Transverse colon (tissue), 4 donors: ENCODE measurements at regions not wholly inside any gene's neighbourhood (a gene's known extent, or its start where the extent isn't known, plus 50 kb on each side); places are given as distances from the start of the nearest gene placed in this dataset.
"Not testable (repeated sequence)": the region's sequence is repeated elsewhere in the genome, so short reads cannot be mapped to it uniquely, and the experiment has no call there.

ENCODE experiments used
- DNase-seq: peaks from one replicate; pipeline ENCODE4 v3.0.0-alpha.2; 2019
- H3K27ac ChIP-seq, 4 donors: fragments of 200-600 bp; sonication (generic); 2 replicates each; pipeline ENCODE4 v1.5.1; 2016 to 2018; ENCODE audit warnings: inconsistent platforms in 4 of 4
- H3K27me3 ChIP-seq: fragments of 200-600 bp; sonication (generic); 2 replicates; pipeline ENCODE4 v1.5.1; 2017; ENCODE audit warnings: inconsistent platforms
- H3K36me3 ChIP-seq, 4 donors: fragments of 200-600 bp; sonication (generic); 2 replicates each; pipeline ENCODE4 v1.5.1; 2017 to 2019; ENCODE audit warnings: inconsistent platforms in 4 of 4
- H3K4me1 ChIP-seq, 4 donors: fragments of 200-600 bp; sonication (generic); 2 replicates each; pipeline ENCODE4 v1.5.1; 2017 to 2020; ENCODE audit warnings: inconsistent platforms in 4 of 4
- H3K4me3 ChIP-seq, 4 donors: fragments of 200-600 bp; sonication (generic); 1 replicate in 1 of 4; 2 replicates in 3 of 4; pipeline versions ENCODE4 v1.5.1 to v1.6.1; 2017 to 2019; ENCODE audit warnings: inconsistent platforms in 4 of 4
- H3K9me3 ChIP-seq, 2 donors: fragments of 200-600 bp; sonication (generic); 2 replicates each; pipeline ENCODE4 v1.5.1; 2017 to 2019; ENCODE audit warnings: inconsistent platforms in 2 of 2
- CTCF ChIP-seq, 5 experiments: fragments of 200-600 bp in 3 of 5; fragments of 450-650 bp in 2 of 5; sonication (generic) in 3 of 5; IDR thresholded peaks; 1 replicate in 2 of 5; 2 replicates in 3 of 5; pipeline ENCODE4 v1.5.1; 2016 to 2017; ENCODE audit warnings: antibody characterized with exemption in 5 of 5, inconsistent platforms in 3 of 5, mild to moderate bottlenecking in 2 of 5, moderate library complexity in 1 of 5
- EP300 ChIP-seq: sonication (generic); formaldehyde crosslinking; IDR thresholded peaks from one replicate; pipeline ENCODE4 v1.6.1; 2017; ENCODE audit warnings: antibody characterized with exemption, low read depth
- POLR2A ChIP-seq: fragments of 450-650 bp; IDR thresholded peaks from one replicate; pipeline ENCODE4 v1.6.1; 2016; ENCODE audit warnings: antibody characterized with exemption, mild to moderate bottlenecking, moderate library complexity
- POLR2AphosphoS5 ChIP-seq, 3 donors: sonication (generic); formaldehyde crosslinking; IDR thresholded peaks; one replicate each; pipeline ENCODE4 v1.6.1; 2016; ENCODE audit warnings: antibody characterized with exemption in 3 of 3
- WGBS, 2 donors: methylation state at CpG; one replicate each; pipeline ENCODE4 v1.1.5; 2018; ENCODE audit warnings: low coverage in 1 of 2; 5-methylcytosine and 5-hydroxymethylcytosine counted together
- in situ Hi-C, 4 donors: fragments of 200-750 bp; cut with MboI; loops; one replicate each; pipeline versions ENCODE4 v1.15.0 to v1.15.1; 2017; ENCODE audit warnings: low sequenced_read_pairs in 3 of 4, low pct_ligation_motif_present in 1 of 4, low pct_unique_long_range_greater_than_20kb in 1 of 4
- intact Hi-C: fragments of 100-400 bp; cut with DNase I; formaldehyde crosslinking; loops from one replicate; pipeline ENCODE4 v1.15.1; 2023; ENCODE audit warnings: low total_unique reads

- Histone ChIP-seq H3K9me3 (peaks cover 4 to 8% of the 10 kb centered on the region in 2 donors), H3K27me3 (no peaks in the 10 kb centered on the region), H3K4me1 (no peaks in the 10 kb centered on the region), H3K27ac (no peak overlapping the region), H3K36me3 (no peaks in the 10 kb centered on the region), H3K4me3 (no peak overlapping the region)
- in situ Hi-C loops, result no loop called here
- DNase-seq, result no peak
- WGBS, 2 donors, result 56% methylated on average over 3 of the region's 3 CpGs; no CpG with 5 or more reads in 1 of the 2 donors
- intact Hi-C loops, result no loop called here
- TF ChIP-seq CTCF (IDR thresholded peaks at IDR 0.05) (no peak), EP300 (no peak), POLR2A (no peak), POLR2AphosphoS5 (IDR thresholded peaks at IDR 0.05) (no peak)
Measured at GRCh38 chr5:91245074-91245452, 138.1 kb downstream of the ARRDC3 start.

DNA sequence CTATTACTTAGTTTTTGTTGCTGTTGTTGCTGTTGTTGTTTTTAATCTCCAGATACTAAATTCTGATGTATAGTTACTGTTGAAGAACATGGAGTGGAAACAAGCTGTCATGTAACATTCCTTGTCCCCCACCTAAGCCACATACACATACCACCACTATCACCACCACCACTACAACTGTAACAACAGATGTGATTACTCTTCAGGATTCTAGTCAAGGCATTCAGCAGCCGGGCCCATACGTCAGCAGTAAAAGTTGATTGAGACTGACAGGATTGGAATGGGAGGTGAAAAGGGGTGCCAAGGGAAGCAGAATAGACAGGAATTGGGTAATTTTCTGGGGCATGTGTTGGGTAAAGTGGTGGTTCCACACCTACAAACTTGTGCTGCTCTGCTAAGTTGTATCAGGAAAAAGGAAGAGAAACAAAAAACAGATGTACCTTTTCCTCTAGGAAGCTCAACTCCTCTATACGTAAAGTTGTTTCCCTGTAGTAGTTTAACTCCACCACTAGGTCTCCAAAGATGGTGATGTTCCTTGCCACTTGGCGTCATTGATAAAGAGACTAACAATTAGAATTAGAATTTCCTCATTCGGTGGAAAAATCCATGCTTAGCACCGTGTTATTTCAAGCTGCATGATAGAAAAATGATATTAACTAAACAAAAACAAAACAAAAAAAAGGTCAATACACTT, 138.6 kb downstream of the ARRDC3 start:
- no peak for TF ChIP-seq POLR2AphosphoS5 (IDR thresholded peaks at IDR 0.05)
- TF ChIP-seq EP300, result no peak
- TF ChIP-seq CTCF (IDR thresholded peaks at IDR 0.05), result no peak
- no peak for TF ChIP-seq POLR2A
- Histone ChIP-seq H3K4me1 (no peaks in the 10 kb centered on the region), H3K4me3 (no peak overlapping the region), H3K27ac (no peak overlapping the region), H3K36me3 (no peaks in the 10 kb centered on the region), H3K9me3 (peaks cover 4 to 8% of the 10 kb centered on the region in 2 donors), H3K27me3 (no peaks in the 10 kb centered on the region)
- in situ Hi-C loops (no loop called here), intact Hi-C loops (no loop called here)
- DNase-seq, result no peak
- 88% methylated on average over 4 to 6 of the region's 6 CpGs for WGBS, 2 donors

DNA sequence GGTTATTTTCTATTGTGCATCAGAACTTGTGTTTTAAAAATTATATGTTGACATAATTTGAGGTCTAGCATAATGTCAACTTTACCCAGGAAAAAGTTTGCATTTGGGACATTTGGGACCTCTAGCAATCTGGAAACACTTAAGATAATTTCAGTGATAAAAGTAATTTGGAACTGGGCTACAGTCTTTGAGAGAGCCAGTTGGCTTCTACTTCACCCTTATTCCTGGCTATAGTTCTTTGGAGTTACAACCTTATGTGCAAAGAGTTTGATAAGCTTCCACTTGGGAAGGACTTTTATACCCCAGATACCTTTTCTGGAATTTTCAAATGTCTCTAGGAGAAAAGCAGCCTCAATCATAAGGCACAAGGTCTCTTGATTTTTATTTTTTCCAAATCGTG, 139.3 kb downstream of the ARRDC3 start:
- peaks cover 4 to 8% of the 10 kb centered on the region in 2 donors for H3K9me3 ChIP-seq
- no peak for DNase-seq
- in situ Hi-C loops, result no loop called here
- TF ChIP-seq POLR2AphosphoS5 (IDR thresholded peaks at IDR 0.05) (no peak), POLR2A (no peak)
- no peaks in the 10 kb centered on the region for H3K36me3 ChIP-seq
- intact Hi-C loops, result no loop called here
- H3K4me3 ChIP-seq, result no peak overlapping the region
- 100% methylated on average over 1 of the region's 1 CpG for WGBS, 2 donors
- no peak overlapping the region for H3K27ac ChIP-seq
- no peaks in the 10 kb centered on the region for H3K27me3 ChIP-seq
- no peaks in the 10 kb centered on the region for H3K4me1 ChIP-seq

- Histone ChIP-seq H3K27ac (no peak overlapping the region), H3K4me3 (no peak overlapping the region), H3K4me1 (no peaks in the 10 kb centered on the region), H3K9me3 (peaks cover 4 to 8% of the 10 kb centered on the region in 2 donors), H3K27me3 (no peaks in the 10 kb centered on the region), H3K36me3 (no peaks in the 10 kb centered on the region)
- no peak for DNase-seq
- TF ChIP-seq POLR2AphosphoS5 (IDR thresholded peaks at IDR 0.05) (no peak), EP300 (no peak), CTCF (IDR thresholded peaks at IDR 0.05) (no peak), POLR2A (no peak)
- in situ Hi-C loops (no loop called here), intact Hi-C loops (no loop called here)
Measured at GRCh38 chr5:91243286-91243685, 139.8 kb downstream of the ARRDC3 start.

DNA sequence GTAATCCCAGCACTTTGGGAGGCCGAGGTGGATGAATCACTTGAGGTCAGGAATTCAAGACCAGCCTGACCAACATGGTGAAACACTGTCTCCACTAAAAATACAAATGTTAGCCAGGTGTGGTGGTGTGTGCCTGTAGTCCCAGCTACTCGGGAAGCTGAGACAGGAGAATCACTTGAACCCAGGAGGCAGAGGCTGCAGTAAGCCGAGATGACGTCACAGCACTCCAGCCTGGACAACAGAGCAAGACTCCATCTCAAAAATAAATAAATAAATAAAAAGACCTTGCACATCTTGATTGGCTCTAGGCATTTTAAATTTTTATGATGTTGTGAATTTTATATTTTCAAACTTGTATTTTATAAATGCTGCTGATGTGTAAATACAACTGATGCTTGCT, 141.7 kb downstream of the ARRDC3 start:
- 80 to 98% methylated on average over 2 to 4 of the region's 4 CpGs for WGBS, 2 donors

More for the DNA sequence above, 141.7 kb downstream of the ARRDC3 start:
- H3K9me3 ChIP-seq, in situ Hi-C loops, H3K4me1 ChIP-seq, H3K27me3 ChIP-seq, H3K36me3 ChIP-seq, H3K4me3 ChIP-seq, DNase-seq, intact Hi-C loops, H3K27ac ChIP-seq: not testable (repeated sequence)
